Ovary (tissue), 7 donors: ENCODE measurements at regions not wholly inside any gene's neighbourhood (a gene's known extent, or its start where the extent isn't known, plus 50 kb on each side); places are given as distances from the start of the nearest gene placed in this dataset.

ENCODE experiments used
- DNase-seq, 5 donors: peaks; one replicate each; pipeline ENCODE4 v3.0.0-alpha.2; 2019 to 2020
- H3K27ac ChIP-seq, 2 donors: fragments of 200-600 bp; one replicate each; pipeline versions ENCODE4 v1.5.1 to v1.8.0; 2019 to 2022
- H3K27me3 ChIP-seq: fragments of 200-600 bp; one replicate; pipeline ENCODE4 v1.8.0; 2022
- H3K36me3 ChIP-seq: fragments of 200-600 bp; sonication (generic); one replicate; pipeline ENCODE4 v1.5.1; 2019
- H3K4me1 ChIP-seq: one replicate; pipeline ENCODE4 v1.8.1; 2013; ENCODE audit warnings: mild to moderate bottlenecking, moderate library complexity; ENCODE audit not compliant: insufficient read depth
- H3K4me3 ChIP-seq: fragments of 200-600 bp; sonication (generic); one replicate; pipeline ENCODE4 v1.5.1; 2017
- H3K9me3 ChIP-seq, 2 donors: fragments of 200-600 bp in 1 of 2; sonication (generic) in 1 of 2; one replicate each; pipeline versions ENCODE4 v1.5.1 to v1.8.1; 2013 to 2019; ENCODE audit warnings: mild to moderate bottlenecking in 1 of 2, moderate library complexity in 1 of 2
- EP300 ChIP-seq: sonication (generic); formaldehyde crosslinking; IDR thresholded peaks from one replicate; pipeline ENCODE4 v1.6.1; 2017; ENCODE audit warnings: antibody characterized with exemption
- POLR2A ChIP-seq: fragments of 450-650 bp; IDR thresholded peaks from one replicate; pipeline ENCODE4 v1.6.1; 2017; ENCODE audit warnings: antibody characterized with exemption, mild to moderate bottlenecking, moderate library complexity
- WGBS, 3 donors: extraction: QIAGEN DNeasy Blood & Tissue Kit in 1 of 3; methylation state at CpG; one replicate each; pipeline versions ENCODE4 v1.1.5 to v1.1.7; 2013 to 2017; 5-methylcytosine and 5-hydroxymethylcytosine counted together
- intact Hi-C, 4 donors: fragments of 100-400 bp; cut with DNase I; formaldehyde crosslinking; loops; one replicate each; pipeline versions ENCODE4 v1.11.0 to v1.15.1; 2022 to 2023
- TF ChIP-seq, protein P1 (sequence below), 3 donors: fragments of 450-650 bp in 2 of 3; fragments of 200-600 bp in 1 of 3; IDR thresholded peaks; one replicate each; pipeline versions ENCODE4 v1.5.1 to v1.8.0; 2016 to 2022; ENCODE audit warnings: antibody characterized with exemption in 3 of 3, mild to moderate bottlenecking in 1 of 3
- donor health status: DM: no; HTN: no; CAD: no; lungs with moderate emphysema.
- donor health status: DM: no; HTN: no; CAD: no.
- donor health status: Bipolar disorder and iron deficiency.
- donor health status: DM: no; HTN: no; CAD: no.
- donor health status: DM: yes; HTN: yes; CAD: no.

- no peak for DNase-seq
- Histone ChIP-seq H3K4me1 (no peaks in the 10 kb centered on the region), H3K4me3 (no peak overlapping the region), H3K27ac (no peak overlapping the region), H3K9me3 (no peaks in the 10 kb centered on the region), H3K27me3 (no peaks in the 10 kb centered on the region), H3K36me3 (no peaks in the 10 kb centered on the region)
- intact Hi-C loops: no loop called here
- TF ChIP-seq POLR2A (no peak), EP300 (no peak)
- TF ChIP-seq, protein P1, sequence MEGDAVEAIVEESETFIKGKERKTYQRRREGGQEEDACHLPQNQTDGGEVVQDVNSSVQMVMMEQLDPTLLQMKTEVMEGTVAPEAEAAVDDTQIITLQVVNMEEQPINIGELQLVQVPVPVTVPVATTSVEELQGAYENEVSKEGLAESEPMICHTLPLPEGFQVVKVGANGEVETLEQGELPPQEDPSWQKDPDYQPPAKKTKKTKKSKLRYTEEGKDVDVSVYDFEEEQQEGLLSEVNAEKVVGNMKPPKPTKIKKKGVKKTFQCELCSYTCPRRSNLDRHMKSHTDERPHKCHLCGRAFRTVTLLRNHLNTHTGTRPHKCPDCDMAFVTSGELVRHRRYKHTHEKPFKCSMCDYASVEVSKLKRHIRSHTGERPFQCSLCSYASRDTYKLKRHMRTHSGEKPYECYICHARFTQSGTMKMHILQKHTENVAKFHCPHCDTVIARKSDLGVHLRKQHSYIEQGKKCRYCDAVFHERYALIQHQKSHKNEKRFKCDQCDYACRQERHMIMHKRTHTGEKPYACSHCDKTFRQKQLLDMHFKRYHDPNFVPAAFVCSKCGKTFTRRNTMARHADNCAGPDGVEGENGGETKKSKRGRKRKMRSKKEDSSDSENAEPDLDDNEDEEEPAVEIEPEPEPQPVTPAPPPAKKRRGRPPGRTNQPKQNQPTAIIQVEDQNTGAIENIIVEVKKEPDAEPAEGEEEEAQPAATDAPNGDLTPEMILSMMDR (IDR thresholded peaks at IDR 0.05): no peak
- WGBS, 3 donors: 69 to 71% (median 70%) methylated on average over 3 of the region's 3 CpGs
Measured at GRCh38 chr13:79141082-79141481, 265.0 kb downstream of the RBM26 start.

DNA sequence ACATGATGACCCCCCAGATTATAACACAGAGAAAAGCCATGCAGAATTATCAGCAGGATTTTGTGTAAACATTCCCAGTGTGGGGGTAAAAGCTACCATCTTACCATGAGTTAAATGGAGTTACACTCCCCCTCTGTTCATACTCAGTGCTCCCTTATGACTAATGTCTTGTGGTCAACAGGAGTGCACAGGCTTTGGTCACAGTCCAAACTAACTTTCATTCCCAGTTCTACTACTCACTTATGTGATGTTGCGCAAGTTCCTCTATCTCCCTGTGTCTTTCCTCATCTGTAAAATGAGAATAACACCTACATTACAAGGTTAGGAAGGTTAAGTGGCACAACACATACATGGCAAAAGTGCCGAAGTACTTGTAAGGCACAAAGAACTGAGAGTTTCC is 277.9 kb downstream of the RBM26 start:
- intact Hi-C loops: no loop called here
- 81 to 89% (median 83%) methylated on average over 2 of the region's 2 CpGs for WGBS, 3 donors

DNA sequence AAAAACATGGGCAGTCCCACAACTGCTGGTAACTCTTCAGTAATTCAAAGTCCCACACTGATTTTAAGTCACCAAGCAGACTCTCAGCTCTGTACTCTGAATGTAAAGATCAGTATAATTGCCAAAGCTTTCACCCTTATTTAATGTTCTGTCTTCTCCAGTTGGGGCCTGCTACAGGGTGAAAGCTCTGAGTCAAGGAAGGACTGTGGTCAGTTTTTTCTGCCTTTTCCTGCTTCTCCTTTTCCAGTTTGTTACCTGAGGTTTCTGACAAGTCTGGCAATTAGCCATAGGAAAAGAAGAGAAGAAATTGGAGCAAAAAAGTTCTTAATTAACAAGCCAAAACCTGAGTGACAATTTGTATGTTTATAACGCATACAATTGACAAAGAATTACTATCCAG is 279.3 kb downstream of the RBM26 start:
- DNase-seq: no peak
- 86 to 92% (median 91%) methylated on average over 1 of the region's 1 CpG for WGBS, 3 donors
- Histone ChIP-seq H3K36me3 (no peaks in the 10 kb centered on the region), H3K4me1 (no peaks in the 10 kb centered on the region), H3K9me3 (no peaks in the 10 kb centered on the region), H3K4me3 (no peak overlapping the region), H3K27ac (no peak overlapping the region), H3K27me3 (no peaks in the 10 kb centered on the region)
- intact Hi-C loops: no loop called here
- no peak for TF ChIP-seq POLR2A
- TF ChIP-seq, protein P1 (IDR thresholded peaks at IDR 0.05): no peak
- no peak for TF ChIP-seq EP300

More for the DNA sequence above, 277.9 kb downstream of the RBM26 start:
- TF ChIP-seq, protein P1 (IDR thresholded peaks at IDR 0.05): no peak
- TF ChIP-seq POLR2A: no peak
- TF ChIP-seq EP300: no peak
- Histone ChIP-seq H3K4me1 (no peaks in the 10 kb centered on the region), H3K27me3 (no peaks in the 10 kb centered on the region), H3K27ac (no peak overlapping the region), H3K36me3 (no peaks in the 10 kb centered on the region), H3K4me3 (no peak overlapping the region), H3K9me3 (no peaks in the 10 kb centered on the region)
- DNase-seq: no peak

GRCh38 chr13:79124183-79124582 is 281.9 kb downstream of the RBM26 start:
- Histone ChIP-seq H3K9me3 (no peaks in the 10 kb centered on the region), H3K4me3 (no peak overlapping the region), H3K27ac (no peak overlapping the region), H3K4me1 (no peaks in the 10 kb centered on the region), H3K36me3 (no peaks in the 10 kb centered on the region), H3K27me3 (no peaks in the 10 kb centered on the region)
- TF ChIP-seq, protein P1 (IDR thresholded peaks at IDR 0.05): no peak
- no peak for TF ChIP-seq EP300
- TF ChIP-seq POLR2A: no peak
- no peak for DNase-seq
- 88 to 92% (median 91%) methylated on average over 2 of the region's 2 CpGs for WGBS, 3 donors
- intact Hi-C loops: no loop called here

DNA sequence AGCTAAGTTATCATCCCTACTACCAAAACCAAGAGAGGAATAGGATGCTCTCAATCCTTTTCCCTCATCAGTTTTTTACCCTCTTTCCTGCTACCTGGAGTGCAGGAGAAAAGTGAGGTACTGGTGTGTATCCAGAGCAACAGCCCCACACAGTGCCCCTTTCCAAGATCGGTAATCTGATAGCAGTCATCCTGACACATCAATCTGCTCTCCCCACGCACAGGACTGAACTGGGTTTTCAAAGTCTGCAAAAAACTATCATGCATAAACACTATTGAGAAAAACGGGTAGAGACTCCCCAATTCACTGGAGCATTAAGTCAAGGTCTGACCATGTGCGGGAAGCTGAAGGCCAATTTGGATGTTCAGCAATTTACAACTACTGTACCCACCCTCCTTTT is 284.8 kb downstream of the RBM26 start:
- no peaks in the 10 kb centered on the region for H3K36me3 ChIP-seq
- DNase-seq: no peak
- WGBS, 3 donors: 22 to 32% (median 25%) methylated on average over 4 of the region's 4 CpGs

More for the DNA sequence above, 284.8 kb downstream of the RBM26 start:
- intact Hi-C loops: no loop called here
- Histone ChIP-seq H3K9me3 (no peaks in the 10 kb centered on the region), H3K27ac (no peak overlapping the region), H3K4me1 (no peaks in the 10 kb centered on the region), H3K4me3 (no peak overlapping the region), H3K27me3 (no peaks in the 10 kb centered on the region)
- TF ChIP-seq EP300 (no peak), POLR2A (no peak)
- TF ChIP-seq, protein P1 (IDR thresholded peaks at IDR 0.05): no peak
